Tibial nerve (tissue), 4 donors: ENCODE measurements at regions not wholly inside any gene's neighbourhood (a gene's known extent, or its start where the extent isn't known, plus 50 kb on each side); places are given as distances from the start of the nearest gene placed in this dataset.

Experiments used
- EP300 ChIP-seq, 2 donors: sonication (generic); formaldehyde crosslinking; IDR thresholded peaks; one replicate each; pipeline ENCODE4 v1.6.1; 2017; ENCODE audit warnings: antibody characterized with exemption in 2 of 2, mild to moderate bottlenecking in 1 of 2
- POLR2A ChIP-seq, 2 donors: fragments of 450-650 bp; IDR thresholded peaks; one replicate each; pipeline ENCODE4 v1.6.1; 2017; ENCODE audit warnings: antibody characterized with exemption in 2 of 2, mild to moderate bottlenecking in 2 of 2, moderate library complexity in 2 of 2
- TF ChIP-seq, protein P1 (sequence below), 5 experiments: fragments of 200-600 bp in 3 of 5; fragments of 450-650 bp in 2 of 5; sonication (generic) in 3 of 5; IDR thresholded peaks; one replicate each; pipeline ENCODE4 v1.5.1; 2016 to 2019; ENCODE audit warnings: antibody characterized with exemption in 5 of 5, mild to moderate bottlenecking in 3 of 5, moderate library complexity in 2 of 5

DNA sequence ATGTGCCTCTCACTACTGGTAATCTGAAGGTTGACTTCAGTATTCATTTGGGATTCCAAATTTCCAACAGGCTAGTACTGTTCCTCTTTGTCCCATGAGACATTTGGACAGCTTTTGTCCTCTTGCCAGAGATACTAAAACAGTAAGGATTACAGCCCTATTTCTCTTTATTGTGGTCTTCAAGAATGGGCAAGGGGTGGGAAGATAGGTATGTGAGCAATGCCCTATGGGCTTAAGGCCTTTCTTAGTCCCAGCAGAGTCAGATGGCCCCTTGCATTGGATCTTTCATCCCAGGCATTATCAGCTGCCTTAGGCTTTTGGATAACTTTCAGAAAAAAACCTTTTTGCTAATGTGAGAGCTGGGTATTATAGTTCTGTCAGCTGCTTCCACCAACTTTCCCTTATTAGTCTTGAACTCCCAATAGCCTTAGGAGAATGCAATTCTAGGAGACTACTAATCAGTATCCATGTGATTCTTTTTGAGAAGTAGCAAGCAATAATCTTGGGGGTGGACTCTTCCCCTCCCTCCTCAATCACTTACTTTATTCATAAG is 361.1 kb upstream of the NUDT12 start:
- TF ChIP-seq POLR2A (IDR thresholded peaks at IDR 0.05) (no peak), EP300 (IDR thresholded peaks at IDR 0.05) (no peak)
- TF ChIP-seq, protein P1, sequence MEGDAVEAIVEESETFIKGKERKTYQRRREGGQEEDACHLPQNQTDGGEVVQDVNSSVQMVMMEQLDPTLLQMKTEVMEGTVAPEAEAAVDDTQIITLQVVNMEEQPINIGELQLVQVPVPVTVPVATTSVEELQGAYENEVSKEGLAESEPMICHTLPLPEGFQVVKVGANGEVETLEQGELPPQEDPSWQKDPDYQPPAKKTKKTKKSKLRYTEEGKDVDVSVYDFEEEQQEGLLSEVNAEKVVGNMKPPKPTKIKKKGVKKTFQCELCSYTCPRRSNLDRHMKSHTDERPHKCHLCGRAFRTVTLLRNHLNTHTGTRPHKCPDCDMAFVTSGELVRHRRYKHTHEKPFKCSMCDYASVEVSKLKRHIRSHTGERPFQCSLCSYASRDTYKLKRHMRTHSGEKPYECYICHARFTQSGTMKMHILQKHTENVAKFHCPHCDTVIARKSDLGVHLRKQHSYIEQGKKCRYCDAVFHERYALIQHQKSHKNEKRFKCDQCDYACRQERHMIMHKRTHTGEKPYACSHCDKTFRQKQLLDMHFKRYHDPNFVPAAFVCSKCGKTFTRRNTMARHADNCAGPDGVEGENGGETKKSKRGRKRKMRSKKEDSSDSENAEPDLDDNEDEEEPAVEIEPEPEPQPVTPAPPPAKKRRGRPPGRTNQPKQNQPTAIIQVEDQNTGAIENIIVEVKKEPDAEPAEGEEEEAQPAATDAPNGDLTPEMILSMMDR (IDR thresholded peaks at IDR 0.05) = no peak
